Breast epithelium (tissue), 4 donors: ENCODE measurements at regions not wholly inside any gene's neighbourhood (a gene's known extent, or its start where the extent isn't known, plus 50 kb on each side); places are given as distances from the start of the nearest gene placed in this dataset.

Source experiments
- DNase-seq, 2 donors: peaks; one replicate each; pipeline ENCODE4 v3.0.0-alpha.2; 2019; ENCODE audit warnings: low spot score in 2 of 2
- H3K27ac ChIP-seq, 2 donors: fragments of 200-600 bp; sonication (generic) in 1 of 2; one replicate each; pipeline ENCODE4 v1.5.1; 2016 to 2019; ENCODE audit warnings: mild to moderate bottlenecking in 1 of 2
- H3K27me3 ChIP-seq, 2 donors: fragments of 200-600 bp; sonication (generic) in 1 of 2; one replicate each; pipeline versions ENCODE4 v1.5.1 to v1.6.0; 2017 to 2019; ENCODE audit warnings: control low read depth in 1 of 2, mild to moderate bottlenecking in 1 of 2
- H3K36me3 ChIP-seq: fragments of 200-600 bp; one replicate; pipeline ENCODE4 v1.5.1; 2019
- H3K4me1 ChIP-seq, 2 donors: fragments of 200-600 bp; sonication (generic); one replicate each; pipeline ENCODE4 v1.5.1; 2016 to 2019; ENCODE audit warnings: control low read depth in 1 of 2
- H3K4me3 ChIP-seq, 3 donors: fragments of 200-600 bp; sonication (generic); 1 replicate in 2 of 3; 2 replicates in 1 of 3; pipeline ENCODE4 v1.5.1; 2016 to 2019; ENCODE audit warnings: mild to moderate bottlenecking in 3 of 3, moderate library complexity in 2 of 3
- H3K9me3 ChIP-seq, 2 donors: fragments of 200-600 bp; sonication (generic) in 1 of 2; one replicate each; pipeline ENCODE4 v1.5.1; 2016 to 2019; ENCODE audit warnings: control low read depth in 1 of 2
- POLR2A ChIP-seq: fragments of 450-650 bp; IDR thresholded peaks from one replicate; pipeline ENCODE4 v1.6.1; 2016; ENCODE audit warnings: antibody characterized with exemption, mild to moderate bottlenecking, moderate library complexity
- POLR2AphosphoS5 ChIP-seq, 3 donors: sonication (generic); formaldehyde crosslinking; IDR thresholded peaks; one replicate each; pipeline ENCODE4 v1.6.1; 2017; ENCODE audit warnings: antibody characterized with exemption in 3 of 3
- intact Hi-C: fragments of 100-400 bp; cut with DNase I; formaldehyde crosslinking; loops from one replicate; pipeline ENCODE4 v1.15.1; 2023; ENCODE audit warnings: low total_unique reads
- TF ChIP-seq, protein P1 (sequence below), 3 donors: fragments of 450-650 bp; IDR thresholded peaks; one replicate each; pipeline ENCODE4 v1.5.1; 2016 to 2017; ENCODE audit warnings: antibody characterized with exemption in 3 of 3, mild to moderate bottlenecking in 3 of 3, moderate library complexity in 3 of 3

DNA sequence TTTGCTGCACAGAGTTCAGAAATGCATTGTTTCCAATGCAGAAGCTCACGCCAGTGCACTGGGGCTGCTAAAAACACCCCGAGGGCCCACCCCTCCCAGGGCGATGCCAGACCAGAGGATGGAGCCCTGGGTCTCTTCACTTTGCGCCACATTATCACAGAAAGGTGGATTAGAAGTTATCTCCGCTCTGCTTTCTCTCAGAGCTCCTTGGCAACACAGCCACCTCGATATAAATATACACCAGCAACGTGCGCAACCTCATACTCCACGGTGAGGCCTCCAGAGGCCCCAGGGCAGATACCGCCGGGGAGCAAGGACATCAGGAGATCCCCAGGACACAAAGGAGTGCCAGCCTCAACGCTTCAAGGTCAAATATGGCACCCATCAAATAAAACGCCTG, 121.0 kb upstream of the TBX20 start:
- no peak for DNase-seq
- no peaks in the 10 kb centered on the region for H3K9me3 ChIP-seq
- H3K27ac ChIP-seq: no peak overlapping the region

DNA sequence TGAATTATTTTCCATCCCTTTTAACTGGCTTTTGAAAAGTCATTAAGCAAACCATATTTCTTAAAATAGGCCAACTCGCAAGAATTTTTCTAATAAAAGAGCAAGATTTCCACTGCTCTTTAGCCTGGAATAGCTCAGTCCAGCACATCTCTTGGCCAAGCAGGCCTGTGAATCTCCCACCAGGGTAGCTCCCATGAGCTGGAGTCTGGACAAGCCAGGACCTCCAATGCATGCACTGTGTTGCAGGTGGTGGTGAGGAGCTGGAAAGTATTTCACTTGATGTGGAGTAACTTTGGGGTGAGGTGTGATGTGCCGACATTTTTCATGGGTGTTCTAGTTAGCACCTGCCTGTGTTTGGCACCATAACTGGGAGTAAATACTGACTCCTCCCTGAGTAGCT, 117.3 kb upstream of the TBX20 start:
- intact Hi-C loops: no loop called here
- no peak for DNase-seq
- H3K36me3 ChIP-seq: no peaks in the 10 kb centered on the region
- H3K4me3 ChIP-seq: no peak overlapping the region
- no peaks in the 10 kb centered on the region for H3K9me3 ChIP-seq
- TF ChIP-seq POLR2AphosphoS5 (IDR thresholded peaks at IDR 0.05) (no peak), POLR2A (no peak)
- H3K27ac ChIP-seq: no peak overlapping the region
- H3K4me1 ChIP-seq: no peaks in the 10 kb centered on the region
- no peaks in the 10 kb centered on the region for H3K27me3 ChIP-seq

More for the DNA sequence above, 121.0 kb upstream of the TBX20 start:
- H3K4me1 ChIP-seq: no peaks in the 10 kb centered on the region
- H3K27me3 ChIP-seq: no peaks in the 10 kb centered on the region
- H3K4me3 ChIP-seq: no peak overlapping the region
- H3K36me3 ChIP-seq: no peaks in the 10 kb centered on the region
- intact Hi-C loops: no loop called here
- no peak for TF ChIP-seq POLR2AphosphoS5 (IDR thresholded peaks at IDR 0.05)
- TF ChIP-seq, protein P1, sequence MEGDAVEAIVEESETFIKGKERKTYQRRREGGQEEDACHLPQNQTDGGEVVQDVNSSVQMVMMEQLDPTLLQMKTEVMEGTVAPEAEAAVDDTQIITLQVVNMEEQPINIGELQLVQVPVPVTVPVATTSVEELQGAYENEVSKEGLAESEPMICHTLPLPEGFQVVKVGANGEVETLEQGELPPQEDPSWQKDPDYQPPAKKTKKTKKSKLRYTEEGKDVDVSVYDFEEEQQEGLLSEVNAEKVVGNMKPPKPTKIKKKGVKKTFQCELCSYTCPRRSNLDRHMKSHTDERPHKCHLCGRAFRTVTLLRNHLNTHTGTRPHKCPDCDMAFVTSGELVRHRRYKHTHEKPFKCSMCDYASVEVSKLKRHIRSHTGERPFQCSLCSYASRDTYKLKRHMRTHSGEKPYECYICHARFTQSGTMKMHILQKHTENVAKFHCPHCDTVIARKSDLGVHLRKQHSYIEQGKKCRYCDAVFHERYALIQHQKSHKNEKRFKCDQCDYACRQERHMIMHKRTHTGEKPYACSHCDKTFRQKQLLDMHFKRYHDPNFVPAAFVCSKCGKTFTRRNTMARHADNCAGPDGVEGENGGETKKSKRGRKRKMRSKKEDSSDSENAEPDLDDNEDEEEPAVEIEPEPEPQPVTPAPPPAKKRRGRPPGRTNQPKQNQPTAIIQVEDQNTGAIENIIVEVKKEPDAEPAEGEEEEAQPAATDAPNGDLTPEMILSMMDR (IDR thresholded peaks at IDR 0.05): no peak
- TF ChIP-seq POLR2A: no peak

DNA sequence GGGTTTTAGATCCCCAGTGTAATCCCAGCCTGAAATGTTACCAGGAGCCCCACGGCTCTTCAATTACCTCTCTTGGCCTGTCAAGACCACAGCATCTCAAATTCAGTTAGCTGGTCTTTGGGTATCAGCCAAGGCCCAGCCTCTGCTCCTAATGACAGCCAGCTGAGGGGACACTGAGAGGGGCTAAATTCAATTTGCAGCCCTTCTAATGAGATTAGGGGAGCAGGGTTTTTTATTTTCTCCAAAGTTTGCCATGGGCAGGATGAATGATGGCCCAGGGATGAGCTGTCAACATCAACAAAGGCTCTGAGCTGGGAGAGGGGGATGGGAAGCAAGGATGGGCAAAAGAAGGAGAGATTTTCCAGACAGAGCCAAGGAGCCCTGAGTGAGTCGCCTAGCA, 116.8 kb upstream of the TBX20 start:
- no peak overlapping the region for H3K27ac ChIP-seq
- H3K36me3 ChIP-seq: no peaks in the 10 kb centered on the region
- H3K27me3 ChIP-seq: no peaks in the 10 kb centered on the region
- intact Hi-C loops: no loop called here
- H3K9me3 ChIP-seq: no peaks in the 10 kb centered on the region
- TF ChIP-seq, protein P1 (IDR thresholded peaks at IDR 0.05): no peak
- no peak for TF ChIP-seq POLR2A
- no peak for TF ChIP-seq POLR2AphosphoS5 (IDR thresholded peaks at IDR 0.05)
- DNase-seq: no peak
- no peaks in the 10 kb centered on the region for H3K4me1 ChIP-seq
- no peak overlapping the region for H3K4me3 ChIP-seq

DNA sequence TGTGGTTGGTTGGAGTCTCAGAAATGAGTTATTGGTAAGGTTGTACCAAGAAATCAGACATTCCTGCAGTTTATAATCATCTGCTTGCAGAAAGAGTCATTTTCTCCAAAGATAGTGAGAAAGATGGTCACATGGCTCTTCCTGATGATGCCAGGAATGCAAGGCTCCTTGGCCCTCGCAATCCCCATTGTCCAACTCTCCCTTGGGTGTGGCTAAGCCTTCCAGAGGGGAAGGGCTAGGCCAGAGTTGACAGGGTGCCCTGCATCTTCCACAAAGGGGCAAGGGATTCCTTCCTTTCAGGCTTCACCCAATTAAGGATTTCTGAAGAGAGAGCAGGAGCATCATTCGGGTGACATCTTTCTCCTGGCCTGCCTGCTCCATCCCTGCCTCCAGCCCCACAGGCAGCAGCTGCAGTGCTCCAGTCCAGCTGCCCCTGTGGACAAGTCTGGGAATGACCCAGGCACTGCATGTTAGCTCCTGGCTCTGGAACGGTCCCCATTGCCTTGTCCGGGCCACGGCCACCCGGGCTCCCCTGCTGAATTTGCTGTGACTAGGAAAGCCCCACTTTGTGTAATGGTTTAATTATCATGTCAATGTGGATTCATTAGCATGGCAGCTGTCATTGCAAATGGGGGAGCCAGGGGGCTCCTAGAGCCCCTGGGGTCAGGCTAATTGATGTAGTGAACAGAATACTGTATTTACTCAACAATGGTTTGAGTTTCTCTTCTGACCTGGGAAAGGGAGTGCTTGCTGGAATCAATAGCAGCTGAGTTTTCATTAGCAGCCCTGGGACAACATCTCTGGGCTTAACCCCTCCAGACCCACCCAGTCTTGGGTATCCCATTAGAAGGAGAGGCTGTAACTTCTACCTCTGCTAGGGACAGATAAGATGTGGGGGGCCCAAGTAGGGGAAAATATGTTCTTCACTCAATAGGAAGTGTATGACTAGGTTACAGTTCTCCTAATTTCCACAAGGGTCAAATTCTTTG, 112.6 kb upstream of the TBX20 start:
- no peak for DNase-seq
- no peak for TF ChIP-seq POLR2AphosphoS5 (IDR thresholded peaks at IDR 0.05)
- TF ChIP-seq, protein P1 (IDR thresholded peaks at IDR 0.05): no peak
- no peak for TF ChIP-seq POLR2A
- Histone ChIP-seq H3K27me3 (no peaks in the 10 kb centered on the region), H3K4me1 (no peaks in the 10 kb centered on the region), H3K36me3 (no peaks in the 10 kb centered on the region), H3K27ac (no peak overlapping the region), H3K4me3 (no peak overlapping the region), H3K9me3 (no peaks in the 10 kb centered on the region)
- intact Hi-C loops: no loop called here

DNA sequence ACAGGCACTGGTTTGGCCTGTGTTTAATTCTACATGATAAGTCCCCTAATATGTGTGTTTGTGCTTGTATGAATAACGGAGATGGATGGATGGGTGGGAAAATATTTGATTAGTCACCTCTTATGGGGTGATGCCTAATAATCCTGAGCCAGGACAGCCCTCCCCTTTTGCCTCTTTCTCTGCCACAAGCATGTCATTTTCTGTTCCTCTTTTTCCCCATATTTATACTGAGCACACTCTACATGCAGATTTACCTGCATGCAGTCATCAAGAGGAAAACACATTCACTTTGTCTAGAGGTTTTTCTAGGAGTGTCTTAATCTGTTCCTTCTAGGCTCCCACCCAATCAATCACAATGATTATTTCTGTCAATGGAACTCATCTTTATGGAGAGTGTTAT, 111.6 kb upstream of the TBX20 start:
- H3K27ac ChIP-seq: no peak overlapping the region
- no peak for TF ChIP-seq POLR2A
- TF ChIP-seq, protein P1 (IDR thresholded peaks at IDR 0.05): no peak
- TF ChIP-seq POLR2AphosphoS5 (IDR thresholded peaks at IDR 0.05): no peak
- no peaks in the 10 kb centered on the region for H3K4me1 ChIP-seq
- DNase-seq: no peak
- no peaks in the 10 kb centered on the region for H3K27me3 ChIP-seq
- H3K4me3 ChIP-seq: no peak overlapping the region
- intact Hi-C loops: no loop called here
- no peaks in the 10 kb centered on the region for H3K9me3 ChIP-seq
- H3K36me3 ChIP-seq: no peaks in the 10 kb centered on the region
